ENCODE measurements at regions not wholly inside any gene's neighbourhood (a gene's known extent, or its start where the extent isn't known, plus 50 kb on each side); places are given as distances from the start of the nearest gene placed in this dataset.
"Not testable (repeated sequence)": the region's sequence is repeated elsewhere in the genome, so short reads cannot be mapped to it uniquely, and the experiment has no call there.

- no peak for DNase-seq (ENCODE audit: low spot score)
Measured at GRCh38 chr15:69685512-69686452, 233.2 kb downstream of the RPLP1 start.

GRCh38 chr15:69686626-69687025 is 234.0 kb downstream of the RPLP1 start:
- no peak for DNase-seq (ENCODE audit: low spot score)

- DNase-seq (ENCODE audit: low spot score), result no peak
Measured at GRCh38 chr15:69689133-69689532, 236.5 kb downstream of the RPLP1 start.

- DNase-seq (ENCODE audit: low spot score), result no peak
Measured at GRCh38 chr15:69691307-69692015, 238.8 kb downstream of the RPLP1 start.

GRCh38 chr15:69692342-69692741 is 239.7 kb downstream of the RPLP1 start:
- DNase-seq (ENCODE audit: low spot score), result no peak

- DNase-seq (ENCODE audit: low spot score), result no peak
Measured at GRCh38 chr15:69693059-69693458, 240.4 kb downstream of the RPLP1 start.

GRCh38 chr15:69696946-69697345 is 244.3 kb downstream of the RPLP1 start:
- DNase-seq (ENCODE audit: low spot score), result no peak

- no peak for DNase-seq (ENCODE audit: low spot score)
Measured at GRCh38 chr15:69697916-69698315, 245.3 kb downstream of the RPLP1 start.

- DNase-seq (ENCODE audit: low spot score), result no peak
Measured at GRCh38 chr15:69699096-69699495, 246.5 kb downstream of the RPLP1 start.

GRCh38 chr15:69700380-69700779 is 247.8 kb downstream of the RPLP1 start:
- DNase-seq (ENCODE audit: low spot score), result no peak

GRCh38 chr15:69701198-69701597 is 248.6 kb downstream of the RPLP1 start:
- DNase-seq (ENCODE audit: low spot score), result no peak

GRCh38 chr15:69703532-69704187 is 251.0 kb downstream of the RPLP1 start:
- no peak for DNase-seq (ENCODE audit: low spot score)

GRCh38 chr15:69704229-69704628 is 251.6 kb downstream of the RPLP1 start:
- no peak for DNase-seq (ENCODE audit: low spot score)

- no peak for DNase-seq (ENCODE audit: low spot score)
Measured at GRCh38 chr15:69704700-69705099, 252.1 kb downstream of the RPLP1 start.

GRCh38 chr15:69706353-69707097 is 253.9 kb downstream of the RPLP1 start:
- no peak for DNase-seq (ENCODE audit: low spot score)

- peak; percentile 48 for DNase-seq (ENCODE audit: low spot score)
Measured at GRCh38 chr15:69707241-69707640, 254.6 kb downstream of the RPLP1 start.

- not testable (repeated sequence) for DNase-seq (ENCODE audit: low spot score)
Measured at GRCh38 chr15:69708436-69709122, 256.0 kb downstream of the RPLP1 start.

GRCh38 chr15:69712991-69713390 is 260.4 kb downstream of the RPLP1 start:
- DNase-seq (ENCODE audit: low spot score), result peak; percentile 60

- DNase-seq (ENCODE audit: low spot score), result peak; percentile 99
Measured at GRCh38 chr15:69713726-69714559, 261.3 kb downstream of the RPLP1 start.

- no peak for DNase-seq (ENCODE audit: low spot score)
Measured at GRCh38 chr15:69715210-69715609, 262.6 kb downstream of the RPLP1 start.

Measured in SW480 (cell line).